ENCODE measurements at regions not wholly inside any gene's neighbourhood (a gene's known extent, or its start where the extent isn't known, plus 50 kb on each side); places are given as distances from the start of the nearest gene placed in this dataset.

GRCh38 chr10:29713450-29713849, 78.7 kb upstream of the SVIL start:
- POLR2A ChIA-PET = no interaction called here
- Mint-ChIP-seq H3K9me3 (peaks cover 5% of the 10 kb centered on the region), H3K27ac (no peak overlapping the region), H3K4me1 (no peaks in the 10 kb centered on the region), H3K4me3 (no peak overlapping the region), H3K36me3 (ENCODE audit: low read depth) (no peaks in the 10 kb centered on the region), H3K27me3 (no peaks in the 10 kb centered on the region)
- intact Hi-C loops (cut with micrococcal nuclease) = no loop called here
- CTCF ChIA-PET = no interaction called here
- DNase-seq = no peak
- no peak for TF ChIP-seq CTCF (IDR thresholded peaks at IDR 0.05)
- no peak for ATAC-seq (ENCODE audit: low read depth)

DNA sequence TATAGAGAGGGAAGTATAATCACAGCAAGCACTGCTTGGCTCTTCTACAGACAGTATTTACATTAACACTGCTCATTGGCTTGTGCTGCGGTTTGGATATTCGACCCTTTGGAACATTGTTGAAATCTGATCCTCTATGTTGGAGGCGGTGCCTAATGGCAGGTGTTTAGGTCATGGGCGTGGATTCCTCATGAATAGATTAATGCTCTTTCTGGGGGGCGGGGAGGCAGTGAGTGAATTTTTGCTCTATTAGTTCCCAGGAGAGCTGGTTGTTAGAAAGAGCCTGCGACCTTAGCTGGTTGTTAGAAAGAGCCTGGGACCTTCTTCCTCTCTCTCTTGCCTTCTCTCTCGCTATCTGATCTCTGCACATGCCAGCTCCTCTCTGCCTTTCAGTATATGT, 77.3 kb upstream of the SVIL start:
- no peak overlapping the region for H3K27ac Mint-ChIP-seq
- CTCF ChIA-PET = no interaction called here
- H3K4me1 Mint-ChIP-seq = no peaks in the 10 kb centered on the region
- TF ChIP-seq CTCF (IDR thresholded peaks at IDR 0.05) = no peak
- peaks cover 2% of the 10 kb centered on the region for H3K9me3 Mint-ChIP-seq
- DNase-seq (no peak), ATAC-seq (ENCODE audit: low read depth) (no peak)
- H3K4me3 Mint-ChIP-seq = no peak overlapping the region
- POLR2A ChIA-PET = no interaction called here
- H3K27me3 Mint-ChIP-seq = no peaks in the 10 kb centered on the region
- H3K36me3 Mint-ChIP-seq (ENCODE audit: low read depth) = no peaks in the 10 kb centered on the region
- intact Hi-C loops (cut with micrococcal nuclease) = no loop called here

DNA sequence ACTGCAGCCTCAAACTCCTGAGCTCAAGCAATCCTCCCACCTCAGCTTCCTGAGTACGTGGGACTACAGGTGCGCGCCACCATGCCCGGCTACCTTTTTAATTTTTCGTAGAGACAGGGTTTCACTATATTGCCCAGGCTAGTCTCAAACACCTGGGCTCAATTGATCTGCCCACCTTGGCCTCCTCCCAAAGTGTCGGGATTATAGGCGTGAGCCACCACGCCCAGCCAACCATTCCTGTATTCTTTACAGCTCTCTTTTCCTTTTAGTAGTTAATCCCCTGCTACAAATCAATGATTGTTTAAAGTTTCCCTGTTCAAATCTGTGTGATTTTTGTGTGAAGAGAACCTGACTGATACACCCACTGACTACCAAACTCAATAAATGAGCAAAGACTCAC, 75.4 kb upstream of the SVIL start:
- Mint-ChIP-seq H3K36me3 (ENCODE audit: low read depth) (no peaks in the 10 kb centered on the region), H3K27ac (no peak overlapping the region), H3K27me3 (no peaks in the 10 kb centered on the region), H3K4me1 (no peaks in the 10 kb centered on the region), H3K4me3 (no peak overlapping the region), H3K9me3 (no peaks in the 10 kb centered on the region)
- no peak for ATAC-seq (ENCODE audit: low read depth)
- DNase-seq = no peak
- TF ChIP-seq CTCF (IDR thresholded peaks at IDR 0.05) = no peak
- intact Hi-C loops (cut with micrococcal nuclease) = no loop called here
- ChIA-PET POLR2A (no interaction called here), CTCF (no interaction called here)

DNA sequence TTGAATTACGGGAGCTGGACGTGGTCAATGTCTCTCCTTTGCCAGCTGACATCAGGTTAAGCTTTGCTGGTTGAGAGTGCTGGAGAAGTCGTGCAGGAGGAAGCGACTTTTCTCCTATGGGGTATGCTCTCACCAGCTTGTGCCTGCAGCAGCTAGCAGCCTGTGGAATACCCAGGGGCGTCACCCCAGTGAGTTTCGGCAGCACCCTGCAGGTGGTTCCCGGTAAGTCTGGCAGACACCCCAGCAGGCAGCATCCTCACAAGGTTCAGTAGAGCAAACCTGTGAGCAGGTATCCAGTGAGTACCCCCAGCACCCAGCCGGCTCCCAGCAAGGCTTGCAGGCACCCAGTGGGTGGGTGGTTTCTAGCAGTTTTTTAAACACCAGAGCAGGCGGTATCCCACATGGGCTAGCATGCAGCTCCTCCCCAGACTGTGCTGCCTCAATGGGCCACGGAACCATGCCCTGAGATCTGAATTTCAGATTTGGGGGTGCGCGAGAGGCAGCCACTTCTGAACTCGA, 74.8 kb upstream of the SVIL start:
- intact Hi-C loops (cut with micrococcal nuclease) = no loop called here
- no peak for ATAC-seq (ENCODE audit: low read depth)

GRCh38 chr10:29703271-29703670, 68.5 kb upstream of the SVIL start:
- Mint-ChIP-seq H3K9me3 (no peaks in the 10 kb centered on the region), H3K4me1 (peaks cover 3% of the 10 kb centered on the region), H3K36me3 (ENCODE audit: low read depth) (no peaks in the 10 kb centered on the region), H3K4me3 (no peak overlapping the region), H3K27me3 (no peaks in the 10 kb centered on the region), H3K27ac (no peak overlapping the region)
- TF ChIP-seq CTCF (IDR thresholded peaks at IDR 0.05) = no peak
- DNase-seq (no peak), ATAC-seq (ENCODE audit: low read depth) (no peak)
- POLR2A ChIA-PET = no interaction called here
- intact Hi-C loops (cut with micrococcal nuclease) = no loop called here
- CTCF ChIA-PET = no interaction called here

More for the DNA sequence above, 74.8 kb upstream of the SVIL start:
- POLR2A ChIA-PET = no interaction called here
- H3K27ac Mint-ChIP-seq = no peak overlapping the region
- CTCF ChIA-PET = no interaction called here
- no peaks in the 10 kb centered on the region for H3K4me1 Mint-ChIP-seq
- H3K4me3 Mint-ChIP-seq = no peak overlapping the region
- DNase-seq = no peak
- no peaks in the 10 kb centered on the region for H3K9me3 Mint-ChIP-seq
- no peak for TF ChIP-seq CTCF (IDR thresholded peaks at IDR 0.05)
- H3K27me3 Mint-ChIP-seq = no peaks in the 10 kb centered on the region
- no peaks in the 10 kb centered on the region for H3K36me3 Mint-ChIP-seq (ENCODE audit: low read depth)
